NAMALWA (cell line): ENCODE measurements at regions not wholly inside any gene's neighbourhood (a gene's known extent, or its start where the extent isn't known, plus 50 kb on each side); places are given as distances from the start of the nearest gene placed in this dataset.

Source experiments
- DNase-seq: peaks from one replicate; pipeline ENCODE4 v3.0.0-alpha.2; 2015; ENCODE audit warnings: low spot score

- no peak for DNase-seq
Observed at GRCh38 chr7:96410126-96410839, 88.4 kb upstream of the SLC25A13 start.

GRCh38 chr7:96408881-96409280 lies 87.0 kb upstream of the SLC25A13 start:
- no peak for DNase-seq

GRCh38 chr7:96407427-96407826 lies 85.5 kb upstream of the SLC25A13 start:
- no peak for DNase-seq

- no peak for DNase-seq
Observed at GRCh38 chr7:96402913-96403312, 81.0 kb upstream of the SLC25A13 start.

GRCh38 chr7:96401200-96401599 lies 79.3 kb upstream of the SLC25A13 start:
- DNase-seq = no peak

- no peak for DNase-seq
Observed at GRCh38 chr7:96400518-96400917, 78.6 kb upstream of the SLC25A13 start.

GRCh38 chr7:96400001-96400400 lies 78.1 kb upstream of the SLC25A13 start:
- no peak for DNase-seq

GRCh38 chr7:96397936-96398598 lies 76.2 kb upstream of the SLC25A13 start:
- no peak for DNase-seq

GRCh38 chr7:96388620-96389383 lies 66.9 kb upstream of the SLC25A13 start:
- DNase-seq = no peak

- no peak for DNase-seq
Observed at GRCh38 chr7:96388166-96388565, 66.3 kb upstream of the SLC25A13 start.

- DNase-seq = no peak
Observed at GRCh38 chr7:96380111-96380512, 58.2 kb upstream of the SLC25A13 start.

GRCh38 chr7:96377399-96377798 lies 55.5 kb upstream of the SLC25A13 start:
- DNase-seq = no peak
